DND-41 (cell line): ENCODE measurements at regions not wholly inside any gene's neighbourhood (a gene's known extent, or its start where the extent isn't known, plus 50 kb on each side); places are given as distances from the start of the nearest gene placed in this dataset.

Experiments
- ATAC-seq: fragments of 200-7000 bp; cut with Tn5 transposase; 3 replicates; pipeline ENCODE4 v1.9.1; 2021; ENCODE audit warnings: low read depth; ENCODE audit not compliant: insufficient read depth
- DNase-seq: peaks from one replicate; pipeline ENCODE4 v3.0.0-alpha.2; 2020
- H2AFZ ChIP-seq: 2 replicates; pipeline ENCODE4 v1.6.0; 2012; ENCODE audit warnings: low read depth, low read length
- H3K27ac ChIP-seq: 2 replicates; pipeline ENCODE4 v1.5.1; 2012; ENCODE audit warnings: low read length, inconsistent platforms
- H3K27me3 ChIP-seq: fragments of 200-600 bp; sonication (generic); 2 replicates; pipeline ENCODE4 v1.6.0; 2012; ENCODE audit warnings: low read length, mild to moderate bottlenecking, inconsistent platforms; ENCODE audit not compliant: insufficient read depth, poor library complexity
- H3K36me3 ChIP-seq: 2 replicates; pipeline ENCODE4 v1.5.1; 2012; ENCODE audit warnings: low read length, inconsistent platforms; ENCODE audit not compliant: insufficient read depth
- H3K4me1 ChIP-seq: 2 replicates; pipeline ENCODE4 v1.5.1; 2012; ENCODE audit warnings: mild to moderate bottlenecking, low read length; ENCODE audit not compliant: insufficient read depth
- H3K4me2 ChIP-seq: 2 replicates; pipeline ENCODE4 v1.6.0; 2012; ENCODE audit warnings: mild to moderate bottlenecking, moderate library complexity, low read length, inconsistent platforms; ENCODE audit not compliant: insufficient read depth
- H3K4me3 ChIP-seq, 2 experiments: fragments of 200-600 bp in 1 of 2; shearing (Covaris generic) in 1 of 2; 2 replicates each; pipeline ENCODE4 v1.5.1; 2012 to 2016; ENCODE audit warnings: inconsistent platforms in 2 of 2, low read length in 2 of 2, mild to moderate bottlenecking in 2 of 2, low read depth in 1 of 2, moderate library complexity in 1 of 2
- H3K79me2 ChIP-seq: 2 replicates; pipeline ENCODE4 v1.6.0; 2012; ENCODE audit warnings: low read length, inconsistent platforms; ENCODE audit not compliant: insufficient read depth
- H3K9ac ChIP-seq: 2 replicates; pipeline ENCODE4 v1.6.0; 2012; ENCODE audit warnings: low read depth, mild to moderate bottlenecking, inconsistent platforms, low read length, moderate library complexity
- H3K9me3 ChIP-seq: 2 replicates; pipeline ENCODE4 v1.5.1; 2012; ENCODE audit warnings: low read length, moderate library complexity, mild to moderate bottlenecking, inconsistent platforms; ENCODE audit not compliant: insufficient read depth, severe bottlenecking
- H4K20me1 ChIP-seq: 2 replicates; pipeline ENCODE4 v1.6.0; 2012; ENCODE audit warnings: low read length; ENCODE audit not compliant: insufficient read depth
- CTCF ChIP-seq: IDR thresholded peaks from 2 replicates; pipeline ENCODE4 v1.5.1; 2012; ENCODE audit warnings: borderline replicate concordance, low read length, moderate library complexity, mild to moderate bottlenecking; ENCODE audit not compliant: poor library complexity, severe bottlenecking; ENCODE audit errors: extremely low read depth
- EZH2 ChIP-seq: IDR thresholded peaks from 3 replicates; pipeline ENCODE4 v1.6.1; 2012; ENCODE audit warnings: borderline replicate concordance, low read depth, mild to moderate bottlenecking, moderate library complexity, low read length, inconsistent platforms; ENCODE audit not compliant: severe bottlenecking

GRCh38 chr4:188372058-188372457 lies 232.8 kb downstream of the TRIML1 start:
- H3K9me3 ChIP-seq = peaks cover 11% of the 10 kb centered on the region
- H3K4me2 ChIP-seq = no peak overlapping the region
- no peak overlapping the region for H2AFZ ChIP-seq
- DNase-seq = no peak
- H3K79me2 ChIP-seq = no peaks in the 10 kb centered on the region
- no peaks in the 10 kb centered on the region for H3K36me3 ChIP-seq
- no peaks in the 10 kb centered on the region for H3K4me1 ChIP-seq
- H3K9ac ChIP-seq = no peak overlapping the region
- no peaks in the 10 kb centered on the region for H3K27me3 ChIP-seq
- no peak for TF ChIP-seq EZH2
- TF ChIP-seq CTCF = no peak
- H3K27ac ChIP-seq = no peak overlapping the region
- no peak overlapping the region for H3K4me3 ChIP-seq
- ATAC-seq = no peak
- H4K20me1 ChIP-seq = no peaks in the 10 kb centered on the region

- DNase-seq = no peak
- no peak overlapping the region for H3K27ac ChIP-seq
Measured at GRCh38 chr4:188372829-188373228, 233.6 kb downstream of the TRIML1 start.

GRCh38 chr4:188374871-188375270 lies 235.6 kb downstream of the TRIML1 start:
- DNase-seq (no peak), ATAC-seq (no peak)
- H3K27me3 ChIP-seq = no peaks in the 10 kb centered on the region
- no peak overlapping the region for H3K4me3 ChIP-seq
- H3K27ac ChIP-seq = no peak overlapping the region
- TF ChIP-seq EZH2 (no peak), CTCF (no peak)
- no peaks in the 10 kb centered on the region for H3K79me2 ChIP-seq
- H3K4me1 ChIP-seq = no peaks in the 10 kb centered on the region
- H4K20me1 ChIP-seq = no peaks in the 10 kb centered on the region
- H2AFZ ChIP-seq = no peak overlapping the region
- H3K36me3 ChIP-seq = no peaks in the 10 kb centered on the region
- no peak overlapping the region for H3K4me2 ChIP-seq
- H3K9me3 ChIP-seq = peaks cover 11% of the 10 kb centered on the region
- H3K9ac ChIP-seq = no peak overlapping the region

More at GRCh38 chr4:188372829-188373228, 233.6 kb downstream of the TRIML1 start:
- Histone ChIP-seq H3K4me1 (no peaks in the 10 kb centered on the region), H3K4me3 (no peak overlapping the region), H3K36me3 (no peaks in the 10 kb centered on the region), H3K4me2 (no peak overlapping the region), H3K27me3 (no peaks in the 10 kb centered on the region), H4K20me1 (no peaks in the 10 kb centered on the region), H2AFZ (no peak overlapping the region), H3K9me3 (peaks cover 11% of the 10 kb centered on the region), H3K79me2 (no peaks in the 10 kb centered on the region), H3K9ac (no peak overlapping the region)
- no peak for ATAC-seq
- TF ChIP-seq CTCF = no peak
- TF ChIP-seq EZH2 = no peak

GRCh38 chr4:188377816-188378215 lies 238.6 kb downstream of the TRIML1 start:
- no peak overlapping the region for H3K4me2 ChIP-seq
- H3K9me3 ChIP-seq = peaks cover 12% of the 10 kb centered on the region
- no peaks in the 10 kb centered on the region for H3K4me1 ChIP-seq
- TF ChIP-seq CTCF (no peak), EZH2 (no peak)
- no peaks in the 10 kb centered on the region for H4K20me1 ChIP-seq
- H3K79me2 ChIP-seq = no peaks in the 10 kb centered on the region
- H3K36me3 ChIP-seq = no peaks in the 10 kb centered on the region
- no peak overlapping the region for H3K4me3 ChIP-seq
- H2AFZ ChIP-seq = no peak overlapping the region
- H3K9ac ChIP-seq = no peak overlapping the region
- DNase-seq = no peak
- no peaks in the 10 kb centered on the region for H3K27me3 ChIP-seq
- ATAC-seq = no peak
- no peak overlapping the region for H3K27ac ChIP-seq
